ENCODE measurements at regions not wholly inside any gene's neighbourhood (a gene's known extent, or its start where the extent isn't known, plus 50 kb on each side); places are given as distances from the start of the nearest gene placed in this dataset.

- DNase-seq (ENCODE audit: low read depth in 3 of 3), result no peak
Measured at GRCh38 chr11:134517621-134518293, 105.7 kb upstream of the B3GAT1 start.

GRCh38 chr11:134517115-134517514, 105.1 kb upstream of the B3GAT1 start:
- no peak for DNase-seq (ENCODE audit: low read depth in 3 of 3)

DNA sequence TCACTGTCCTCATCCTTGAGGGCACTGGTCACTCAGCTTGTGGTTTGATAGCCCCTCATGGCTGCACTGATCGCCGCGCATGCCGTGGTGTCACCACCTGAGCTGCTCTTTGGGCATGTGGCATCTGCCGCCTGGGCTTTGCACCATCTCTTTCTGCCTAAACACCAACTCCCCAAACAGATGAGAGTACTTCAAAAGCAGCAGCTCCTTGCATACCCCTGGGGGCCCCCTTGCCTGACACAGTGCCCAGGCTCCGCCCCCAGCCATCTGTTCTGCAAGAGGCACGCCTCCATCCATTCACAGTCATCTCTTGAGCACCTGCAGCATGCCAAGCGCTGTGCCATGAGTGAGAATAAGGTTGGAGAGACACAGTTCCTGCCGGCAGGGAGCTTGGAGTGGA, 104.5 kb upstream of the B3GAT1 start:
- no peak for DNase-seq (ENCODE audit: low read depth in 3 of 3)

GRCh38 chr11:134515081-134515960, 103.3 kb upstream of the B3GAT1 start:
- DNase-seq (ENCODE audit: low read depth in 3 of 3), result no peak

- no peak for DNase-seq (ENCODE audit: low read depth in 3 of 3)
Measured at GRCh38 chr11:134514354-134514951, 102.4 kb upstream of the B3GAT1 start.

- no peak for DNase-seq (ENCODE audit: low read depth in 3 of 3)
Measured at GRCh38 chr11:134513585-134514120, 101.6 kb upstream of the B3GAT1 start.

GRCh38 chr11:134512571-134513538, 100.8 kb upstream of the B3GAT1 start:
- DNase-seq (ENCODE audit: low read depth in 3 of 3), result no peak

GRCh38 chr11:134512061-134512460, 100.0 kb upstream of the B3GAT1 start:
- no peak for DNase-seq (ENCODE audit: low read depth in 3 of 3)

DNA sequence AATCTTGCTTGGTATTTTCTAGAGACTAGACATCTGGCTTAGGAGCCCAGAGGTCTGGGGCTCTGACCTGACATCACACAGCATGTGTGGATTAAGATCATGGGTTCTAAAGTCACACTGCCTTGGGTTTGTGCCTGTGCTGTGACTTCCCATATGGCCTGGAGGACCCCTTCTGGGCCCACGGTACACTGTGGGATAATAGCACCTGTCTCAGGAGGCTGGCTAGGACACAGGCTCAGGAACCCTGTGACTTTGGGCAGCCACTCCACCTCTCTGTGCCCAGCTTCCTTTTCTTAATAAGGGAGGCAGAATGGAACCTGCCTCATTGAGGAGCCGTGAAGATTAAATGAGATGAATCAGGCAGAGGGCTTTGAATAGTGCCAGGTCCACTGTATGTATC, 99.2 kb upstream of the B3GAT1 start:
- DNase-seq (ENCODE audit: low read depth in 3 of 3), result no peak

DNA sequence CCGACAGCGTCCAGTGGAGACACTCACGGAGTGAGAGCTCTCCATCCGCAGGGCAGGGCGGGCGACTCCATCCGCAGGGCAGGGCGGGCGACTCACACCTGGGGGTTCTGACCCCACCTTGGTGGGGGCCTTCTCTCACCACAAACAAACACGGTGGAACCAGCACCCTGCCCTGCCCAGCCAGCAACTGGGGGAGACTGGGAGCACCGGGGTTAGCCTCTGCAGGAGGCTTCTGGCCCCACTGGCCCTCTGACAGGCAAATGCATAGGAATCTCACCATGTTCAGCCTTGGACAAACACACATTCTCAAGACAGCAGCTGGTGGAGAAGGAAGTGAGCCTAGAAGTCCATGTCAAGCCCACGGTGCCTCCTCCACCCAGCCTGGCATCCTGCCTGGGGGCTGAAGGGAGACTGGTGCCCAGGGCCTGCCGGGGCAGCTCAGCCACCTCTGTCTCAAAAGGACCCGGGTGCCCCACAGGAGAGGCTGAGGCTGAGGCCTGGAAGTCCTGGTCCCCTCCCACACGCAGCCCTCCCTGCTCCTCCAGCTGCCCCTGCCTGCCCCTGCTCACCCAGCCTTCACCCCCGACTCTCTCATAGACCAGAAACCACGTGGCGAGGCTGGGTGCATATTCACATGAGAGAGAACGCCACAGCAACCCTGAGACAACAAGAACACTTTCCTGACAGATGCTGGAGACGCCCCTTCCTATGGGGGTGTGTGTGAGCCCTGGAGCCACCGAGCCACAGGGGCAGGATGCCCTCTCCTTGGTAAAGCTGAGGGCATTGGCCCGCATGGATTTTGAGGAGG, 98.4 kb upstream of the B3GAT1 start:
- no peak for DNase-seq (ENCODE audit: low read depth in 3 of 3)

DNA sequence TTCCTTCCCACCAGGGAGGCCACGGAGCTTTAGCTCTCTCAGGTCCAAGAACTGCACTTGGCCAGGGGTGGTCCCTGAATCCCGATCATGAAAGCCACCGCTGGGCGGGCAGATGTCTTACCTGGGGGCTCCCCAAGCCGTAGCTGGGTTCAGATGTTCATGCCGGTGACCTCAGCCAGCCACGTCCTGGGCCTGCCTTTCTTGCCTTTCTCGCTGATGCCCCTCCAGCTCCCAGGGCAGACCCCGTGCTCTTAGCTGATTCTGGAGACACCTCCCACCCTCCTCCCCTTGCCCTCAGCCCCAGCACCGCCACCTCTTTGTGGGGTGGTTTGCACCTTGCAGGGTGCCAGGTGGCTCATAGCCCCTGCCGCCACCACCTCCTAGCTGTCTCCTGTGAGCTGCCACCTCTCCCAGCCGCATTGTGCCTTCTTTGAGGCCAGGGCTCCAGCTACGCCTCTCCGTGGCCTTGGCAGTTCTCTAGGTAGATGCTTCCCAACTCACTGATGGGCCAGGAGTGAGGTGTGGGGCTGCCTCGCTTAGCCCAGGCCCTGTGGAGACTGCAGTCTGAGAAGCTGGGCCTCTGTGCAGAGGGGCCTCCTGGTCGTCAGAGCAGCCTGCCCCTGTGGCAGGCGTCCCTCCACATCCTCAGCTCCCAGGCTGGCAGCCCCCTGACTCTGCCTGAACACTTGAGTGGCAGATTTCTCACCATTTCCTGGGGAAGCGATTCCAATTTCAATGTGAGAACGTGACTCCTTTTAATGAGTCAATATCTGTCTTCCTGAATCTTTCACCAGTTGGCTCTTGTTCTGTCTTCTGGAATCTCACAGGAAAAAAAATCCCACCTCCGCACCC, 97.6 kb upstream of the B3GAT1 start:
- DNase-seq (ENCODE audit: low read depth in 3 of 3), result no peak

- DNase-seq (ENCODE audit: low read depth in 3 of 3), result no peak
Measured at GRCh38 chr11:134508219-134508990, 96.4 kb upstream of the B3GAT1 start.

- DNase-seq (ENCODE audit: low read depth in 3 of 3), result no peak
Measured at GRCh38 chr11:134506046-134506445, 94.0 kb upstream of the B3GAT1 start.

- no peak for DNase-seq (ENCODE audit: low read depth in 3 of 3)
Measured at GRCh38 chr11:134505125-134505524, 93.1 kb upstream of the B3GAT1 start.

GRCh38 chr11:134504146-134504905, 92.3 kb upstream of the B3GAT1 start:
- no peak for DNase-seq (ENCODE audit: low read depth in 3 of 3)

DNA sequence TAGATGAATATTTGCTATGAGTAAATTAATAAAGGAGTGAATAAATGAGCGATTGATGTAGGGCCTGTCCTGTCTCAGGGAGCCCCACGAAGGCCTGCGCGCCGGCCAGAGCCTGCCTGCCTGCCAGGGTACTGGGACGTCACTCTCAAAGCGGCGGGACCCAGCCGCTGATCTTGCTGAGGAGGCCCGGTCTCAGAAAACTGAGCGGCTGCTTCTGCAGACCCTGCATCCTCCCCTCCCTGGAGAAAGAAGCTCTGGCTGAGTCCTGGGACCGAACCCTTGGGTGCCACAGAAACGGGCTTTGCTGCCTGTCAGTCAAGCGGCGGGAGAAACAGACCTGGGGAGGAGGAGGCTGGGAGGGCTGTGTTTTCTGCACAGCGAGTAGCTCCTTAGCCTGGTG, 91.6 kb upstream of the B3GAT1 start:
- DNase-seq (ENCODE audit: low read depth in 3 of 3), result no peak

DNA sequence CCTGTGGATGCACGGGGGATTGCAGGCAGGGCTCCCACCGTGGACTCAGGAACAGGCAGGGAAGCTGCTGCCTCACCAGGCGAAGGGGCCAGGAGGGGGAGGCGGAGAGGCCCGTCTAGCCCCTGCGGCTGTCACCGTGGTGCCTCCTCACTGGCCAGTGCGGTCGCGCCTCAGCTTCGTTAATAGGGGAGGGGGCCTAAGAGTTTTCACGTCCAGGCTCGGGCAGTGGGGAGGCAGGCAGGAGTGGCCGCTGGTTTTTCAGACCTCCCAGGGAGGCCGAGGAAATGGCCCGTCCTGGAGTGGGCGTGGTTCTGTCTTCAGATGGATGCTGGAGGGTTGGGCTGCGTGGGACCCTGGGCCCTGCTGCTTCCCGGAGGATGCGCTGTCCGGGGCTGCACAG, 91.1 kb upstream of the B3GAT1 start:
- DNase-seq (ENCODE audit: low read depth in 3 of 3), result no peak

GRCh38 chr11:134502153-134502550, 90.1 kb upstream of the B3GAT1 start:
- no peak for DNase-seq (ENCODE audit: low read depth in 3 of 3)

Measured in stimulated activated CD4-positive, alpha-beta T cell treated with anti-CD3 and anti-CD28 coated beads, TNF-alpha, amount 100 ng/mL, for 4 hours (primary cell).